CD4-positive, alpha-beta T cell (primary cell): ENCODE measurements at regions not wholly inside any gene's neighbourhood (a gene's known extent, or its start where the extent isn't known, plus 50 kb on each side); places are given as distances from the start of the nearest gene placed in this dataset.

ENCODE experiments used
- ATAC-seq: fragments of 200-7000 bp; cut with Tn5 transposase; one replicate; pipeline ENCODE4 v1.10.0; 2022; ENCODE audit warnings: mild to moderate bottlenecking; ENCODE audit not compliant: poor library complexity
- CTCF ChIA-PET: fragments of 350-600 bp; sonication (Branson Sonifier 250); formaldehyde crosslinking; loops from one replicate; lab custom pipeline; 2021; ENCODE audit warnings: antibody characterized with exemption, inconsistent platforms; lab: Charles Lee
- POLR2A ChIA-PET: fragments of 350-600 bp; sonication (Branson Sonifier 250); formaldehyde crosslinking; loops from one replicate; lab custom pipeline; 2021; ENCODE audit warnings: antibody characterized with exemption, inconsistent platforms; lab: Charles Lee
- DNase-seq, 14 experiments: peaks; one replicate each; pipeline ENCODE4 v3.0.0-alpha.2; 2013 to 2020; ENCODE audit warnings: mixed read lengths in 2 of 14
- H3K27ac ChIP-seq, 2 donors: one replicate each; pipeline versions ENCODE4 v1.5.1 to v1.7.0; 2013; ENCODE audit warnings: low read length in 2 of 2, low read depth in 1 of 2, mild to moderate bottlenecking in 1 of 2
- H3K27me3 ChIP-seq, 2 experiments: 1 replicate in 1 of 2; 2 replicates in 1 of 2; pipeline versions ENCODE4 v1.6.1 to v1.7.0; 2013; ENCODE audit warnings: low read length in 2 of 2, control low read depth in 1 of 2, mild to moderate bottlenecking in 1 of 2, moderate library complexity in 1 of 2; ENCODE audit not compliant: insufficient read depth in 2 of 2, control insufficient read depth in 1 of 2
- H3K36me3 ChIP-seq: one replicate; pipeline ENCODE4 v1.6.1; 2013; ENCODE audit warnings: low read length, control low read depth; ENCODE audit not compliant: insufficient read depth
- H3K4me1 ChIP-seq: one replicate; pipeline ENCODE4 v1.6.1; 2013; ENCODE audit warnings: low read length, control low read depth; ENCODE audit not compliant: insufficient read depth
- H3K4me3 ChIP-seq: one replicate; pipeline ENCODE4 v1.5.1; 2013; ENCODE audit warnings: mild to moderate bottlenecking, low read length, moderate library complexity
- H3K9me3 ChIP-seq, 2 experiments: 1 replicate in 1 of 2; 2 replicates in 1 of 2; pipeline versions ENCODE4 v1.6.1 to v1.7.0; 2013; ENCODE audit warnings: low read length in 2 of 2, mild to moderate bottlenecking in 2 of 2, control low read depth in 1 of 2, moderate library complexity in 1 of 2; ENCODE audit not compliant: control insufficient read depth in 1 of 2, insufficient read depth in 1 of 2
- H3K27ac Mint-ChIP-seq: one replicate; pipeline ENCODE4 v1.8.0; 2020; ENCODE audit warnings: mixed read lengths
- H3K27me3 Mint-ChIP-seq: one replicate; pipeline ENCODE4 v1.8.0; 2021; ENCODE audit warnings: mixed read lengths
- H3K36me3 Mint-ChIP-seq: one replicate; pipeline ENCODE4 v1.8.0; 2021; ENCODE audit warnings: low read depth, mixed read lengths
- H3K4me1 Mint-ChIP-seq: one replicate; pipeline ENCODE4 v1.8.0; 2021; ENCODE audit warnings: low read depth, mixed read lengths
- H3K4me3 Mint-ChIP-seq: one replicate; pipeline ENCODE4 v1.8.0; 2020; ENCODE audit warnings: mild to moderate bottlenecking, mixed read lengths
- H3K9me3 Mint-ChIP-seq: one replicate; pipeline ENCODE4 v1.8.0; 2020; ENCODE audit warnings: mixed read lengths
- CTCF ChIP-seq: fragments of 200-600 bp; IDR thresholded peaks from one replicate; pipeline ENCODE4 v1.8.0; 2022; ENCODE audit warnings: antibody characterized with exemption, mild to moderate bottlenecking
- intact Hi-C, 2 experiments: fragments of 100-400 bp; cut with DNase I in 1 of 2; cut with micrococcal nuclease in 1 of 2; formaldehyde crosslinking; loops; one replicate each; pipeline versions ENCODE4 v1.15.1 to v1.9.0; 2023 to 2025; cut with DNase I, micrococcal nuclease

- DNase-seq (peak in 6 of 14 experiments; percentile 2 to 78 (median 45)), ATAC-seq (peak; percentile 44)
- H3K27ac ChIP-seq, result no peak overlapping the region
- peaks cover 5% of the 10 kb centered on the region for H3K4me1 Mint-ChIP-seq
- intact Hi-C loops, result no loop called here
- no peaks in the 10 kb centered on the region for H3K27me3 Mint-ChIP-seq
- no peak overlapping the region for H3K27ac Mint-ChIP-seq
- no peaks in the 10 kb centered on the region for H3K9me3 ChIP-seq
- peaks cover 6% of the 10 kb centered on the region for H3K4me1 ChIP-seq
- H3K4me3 Mint-ChIP-seq, result no peak overlapping the region
- no peaks in the 10 kb centered on the region for H3K27me3 ChIP-seq
- no peak overlapping the region for H3K4me3 ChIP-seq
- CTCF ChIA-PET, result no interaction called here
- H3K36me3 ChIP-seq, result no peaks in the 10 kb centered on the region
- TF ChIP-seq CTCF, result no peak
- H3K36me3 Mint-ChIP-seq, result no peaks in the 10 kb centered on the region
- POLR2A ChIA-PET, result interaction anchor here (1.0 to 1.5 kb wide), 2 partner anchors 55 to 58 kb away, joined by 4 read pairs; partner anchors contain the start of gene AKIRIN2
- no peaks in the 10 kb centered on the region for H3K9me3 Mint-ChIP-seq
These were observed 54.8 kb upstream of the AKIRIN2 start for GRCh38 chr6:87756858-87757257.

- Histone ChIP-seq H3K4me1 (peaks cover 6% of the 10 kb centered on the region), H3K36me3 (no peaks in the 10 kb centered on the region), H3K27me3 (no peaks in the 10 kb centered on the region), H3K9me3 (no peaks in the 10 kb centered on the region), H3K27ac (no peak overlapping the region), H3K4me3 (no peak overlapping the region)
- ATAC-seq (no peak), DNase-seq (no peak)
- Mint-ChIP-seq H3K27ac (no peak overlapping the region), H3K4me3 (no peak overlapping the region), H3K36me3 (no peaks in the 10 kb centered on the region), H3K4me1 (peaks cover 5% of the 10 kb centered on the region), H3K27me3 (no peaks in the 10 kb centered on the region), H3K9me3 (no peaks in the 10 kb centered on the region)
- ChIA-PET CTCF (no interaction called here), POLR2A (interaction anchor here (1.5 kb wide), 1 partner anchor 58 kb away, joined by 4 read pairs; no protein-coding TSS in a partner anchor)
- TF ChIP-seq CTCF, result no peak
- intact Hi-C loops, result no loop called here
These were observed 54.0 kb upstream of the AKIRIN2 start for GRCh38 chr6:87755708-87756671.

GRCh38 chr6:87754828-87755227 is 52.8 kb upstream of the AKIRIN2 start:
- no peaks in the 10 kb centered on the region for H3K9me3 Mint-ChIP-seq
- DNase-seq (no peak), ATAC-seq (no peak)
- no peak overlapping the region for H3K4me3 Mint-ChIP-seq
- CTCF ChIA-PET, result no interaction called here
- no peak for TF ChIP-seq CTCF
- H3K9me3 ChIP-seq, result no peaks in the 10 kb centered on the region
- intact Hi-C loops, result no loop called here
- no peak overlapping the region for H3K4me3 ChIP-seq
- no peak overlapping the region for H3K27ac Mint-ChIP-seq
- peaks cover 6% of the 10 kb centered on the region for H3K4me1 ChIP-seq
- no peaks in the 10 kb centered on the region for H3K27me3 ChIP-seq
- POLR2A ChIA-PET, result no interaction called here
- H3K27me3 Mint-ChIP-seq, result no peaks in the 10 kb centered on the region
- no peaks in the 10 kb centered on the region for H3K36me3 Mint-ChIP-seq
- no peak overlapping the region for H3K27ac ChIP-seq
- no peaks in the 10 kb centered on the region for H3K36me3 ChIP-seq
- H3K4me1 Mint-ChIP-seq, result peaks cover 5% of the 10 kb centered on the region
